ENCODE measurements at regions not wholly inside any gene's neighbourhood (a gene's known extent, or its start where the extent isn't known, plus 50 kb on each side); places are given as distances from the start of the nearest gene placed in this dataset.

- TF ChIP-seq POLR2A (IDR thresholded peaks at IDR 0.05) (no peak), CTCF (IDR thresholded peaks at IDR 0.05) (no peak)
Measured at GRCh38 chr7:46033592-46033991, 112.5 kb upstream of the IGFBP3 start.
